ENCODE measurements at regions not wholly inside any gene's neighbourhood (a gene's known extent, or its start where the extent isn't known, plus 50 kb on each side); places are given as distances from the start of the nearest gene placed in this dataset.

DNA sequence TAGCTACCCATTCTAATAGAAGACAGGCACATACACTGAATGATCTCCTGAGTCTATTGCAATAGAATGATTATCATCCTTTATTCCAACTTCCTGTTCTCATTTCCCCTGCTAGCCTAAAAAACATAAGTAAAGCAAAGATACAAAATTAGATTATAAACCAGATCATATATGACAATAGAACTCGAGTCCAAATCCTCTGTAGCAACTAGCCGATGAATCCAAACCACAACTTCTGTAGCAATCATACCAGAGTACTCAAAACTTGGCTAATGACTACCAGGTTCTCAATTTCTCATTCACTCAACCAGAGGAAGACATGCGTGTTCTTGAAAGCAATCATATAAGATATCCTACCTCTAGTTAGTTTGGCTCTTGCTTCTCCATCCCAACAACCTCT lies 622.1 kb downstream of the PSAT1 start:
- no peak overlapping the region for H3K27ac ChIP-seq (ENCODE audit: low read depth, low read length)
- H3K9me3 ChIP-seq (ENCODE audit: control insufficient read depth, insufficient read depth, low read length) = peaks cover 9% of the 10 kb centered on the region
- TF ChIP-seq, protein P1, sequence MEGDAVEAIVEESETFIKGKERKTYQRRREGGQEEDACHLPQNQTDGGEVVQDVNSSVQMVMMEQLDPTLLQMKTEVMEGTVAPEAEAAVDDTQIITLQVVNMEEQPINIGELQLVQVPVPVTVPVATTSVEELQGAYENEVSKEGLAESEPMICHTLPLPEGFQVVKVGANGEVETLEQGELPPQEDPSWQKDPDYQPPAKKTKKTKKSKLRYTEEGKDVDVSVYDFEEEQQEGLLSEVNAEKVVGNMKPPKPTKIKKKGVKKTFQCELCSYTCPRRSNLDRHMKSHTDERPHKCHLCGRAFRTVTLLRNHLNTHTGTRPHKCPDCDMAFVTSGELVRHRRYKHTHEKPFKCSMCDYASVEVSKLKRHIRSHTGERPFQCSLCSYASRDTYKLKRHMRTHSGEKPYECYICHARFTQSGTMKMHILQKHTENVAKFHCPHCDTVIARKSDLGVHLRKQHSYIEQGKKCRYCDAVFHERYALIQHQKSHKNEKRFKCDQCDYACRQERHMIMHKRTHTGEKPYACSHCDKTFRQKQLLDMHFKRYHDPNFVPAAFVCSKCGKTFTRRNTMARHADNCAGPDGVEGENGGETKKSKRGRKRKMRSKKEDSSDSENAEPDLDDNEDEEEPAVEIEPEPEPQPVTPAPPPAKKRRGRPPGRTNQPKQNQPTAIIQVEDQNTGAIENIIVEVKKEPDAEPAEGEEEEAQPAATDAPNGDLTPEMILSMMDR (IDR thresholded peaks at IDR 0.05; ENCODE audit: low read depth, low read length) = no peak
- DNase-seq (ENCODE audit: low read depth, low spot score) = no peak
- ChIA-PET POLR2A (no interaction called here), CTCF (no interaction called here)
- H3K4me3 ChIP-seq (ENCODE audit: low read depth, low read length) = no peak overlapping the region
- no peaks in the 10 kb centered on the region for H3K27me3 ChIP-seq (ENCODE audit: control insufficient read depth, insufficient read depth, low read length)

DNA sequence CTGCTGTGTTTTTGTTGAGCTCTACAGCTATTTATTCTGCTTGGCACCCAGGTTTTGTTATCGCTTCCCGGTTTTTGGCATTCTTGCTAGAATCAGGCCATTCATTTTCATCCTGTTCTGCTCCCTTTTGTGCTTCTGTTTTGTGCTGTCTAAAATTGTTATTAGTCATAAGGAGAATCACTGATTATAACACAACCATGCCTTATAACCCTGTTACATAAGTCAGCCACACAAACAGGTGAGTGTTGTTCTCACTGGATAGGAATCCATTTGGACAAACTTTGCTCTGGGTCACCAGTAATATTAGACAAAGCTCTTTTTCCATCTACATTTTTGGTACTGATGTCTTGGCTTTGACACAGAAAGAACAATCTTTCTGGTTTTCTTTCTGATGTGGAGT lies 622.8 kb downstream of the PSAT1 start:
- Histone ChIP-seq H3K27me3 (ENCODE audit: control insufficient read depth, insufficient read depth, low read length) (no peaks in the 10 kb centered on the region), H3K4me3 (ENCODE audit: low read depth, low read length) (no peak overlapping the region), H3K27ac (ENCODE audit: low read depth, low read length) (no peak overlapping the region), H3K9me3 (ENCODE audit: control insufficient read depth, insufficient read depth, low read length) (peaks cover 9% of the 10 kb centered on the region)
- TF ChIP-seq, protein P1 (IDR thresholded peaks at IDR 0.05; ENCODE audit: low read depth, low read length) = no peak
- CTCF ChIA-PET = no interaction called here
- DNase-seq (ENCODE audit: low read depth, low spot score) = no peak
- POLR2A ChIA-PET = no interaction called here

- TF ChIP-seq, protein P1 (IDR thresholded peaks at IDR 0.05; ENCODE audit: low read depth, low read length) = no peak
- DNase-seq (ENCODE audit: low read depth, low spot score) = no peak
- ChIA-PET CTCF (no interaction called here), POLR2A (no interaction called here)
- peaks cover 9% of the 10 kb centered on the region for H3K9me3 ChIP-seq (ENCODE audit: control insufficient read depth, insufficient read depth, low read length)
- no peaks in the 10 kb centered on the region for H3K27me3 ChIP-seq (ENCODE audit: control insufficient read depth, insufficient read depth, low read length)
- H3K27ac ChIP-seq (ENCODE audit: low read depth, low read length) = no peak overlapping the region
- no peak overlapping the region for H3K4me3 ChIP-seq (ENCODE audit: low read depth, low read length)
Measured at GRCh38 chr9:78921341-78921740, 624.4 kb downstream of the PSAT1 start.

DNA sequence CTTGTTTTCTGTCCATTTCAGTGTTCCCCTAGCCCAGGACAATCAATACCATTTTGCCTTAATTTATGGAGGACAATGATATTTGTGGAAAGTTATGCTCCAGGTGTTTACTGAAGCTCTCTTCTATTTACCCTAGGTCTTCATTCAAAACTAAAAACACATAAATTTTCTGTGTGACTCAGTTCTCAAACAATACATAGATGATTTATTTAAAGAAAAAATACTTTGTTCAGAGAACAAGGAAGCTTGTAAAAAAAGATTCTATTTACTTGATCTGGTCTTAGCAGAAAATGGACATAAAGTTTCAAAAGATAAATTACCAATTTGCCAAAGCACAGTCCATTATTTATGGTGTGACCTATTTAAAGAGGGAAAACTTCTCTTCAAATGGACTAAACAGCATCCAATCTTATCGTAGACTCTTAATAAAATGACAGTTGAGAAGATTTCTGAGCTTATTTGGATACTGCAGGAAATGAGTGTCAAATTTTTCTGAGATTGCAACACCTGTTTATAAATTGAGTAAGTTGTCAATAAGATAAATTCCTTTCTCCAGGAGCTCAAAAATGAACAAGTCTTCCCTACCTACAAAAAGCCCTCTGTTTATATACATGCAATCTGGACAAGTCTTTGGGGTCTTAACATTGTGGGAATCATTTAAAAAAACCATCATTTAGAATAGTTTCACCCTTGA lies 627.2 kb downstream of the PSAT1 start:
- DNase-seq (ENCODE audit: low read depth, low spot score) = no peak
- Histone ChIP-seq H3K4me3 (ENCODE audit: low read depth, low read length) (no peak overlapping the region), H3K9me3 (ENCODE audit: control insufficient read depth, insufficient read depth, low read length) (no peaks in the 10 kb centered on the region), H3K27me3 (ENCODE audit: control insufficient read depth, insufficient read depth, low read length) (no peaks in the 10 kb centered on the region), H3K27ac (ENCODE audit: low read depth, low read length) (no peak overlapping the region)
- POLR2A ChIA-PET = no interaction called here
- CTCF ChIA-PET = interaction anchor here (0.8 kb wide), 1 partner anchor 285 kb away, joined by 3 read pairs; no protein-coding TSS in a partner anchor
- TF ChIP-seq, protein P1 (IDR thresholded peaks at IDR 0.05; ENCODE audit: low read depth, low read length) = no peak

DNA sequence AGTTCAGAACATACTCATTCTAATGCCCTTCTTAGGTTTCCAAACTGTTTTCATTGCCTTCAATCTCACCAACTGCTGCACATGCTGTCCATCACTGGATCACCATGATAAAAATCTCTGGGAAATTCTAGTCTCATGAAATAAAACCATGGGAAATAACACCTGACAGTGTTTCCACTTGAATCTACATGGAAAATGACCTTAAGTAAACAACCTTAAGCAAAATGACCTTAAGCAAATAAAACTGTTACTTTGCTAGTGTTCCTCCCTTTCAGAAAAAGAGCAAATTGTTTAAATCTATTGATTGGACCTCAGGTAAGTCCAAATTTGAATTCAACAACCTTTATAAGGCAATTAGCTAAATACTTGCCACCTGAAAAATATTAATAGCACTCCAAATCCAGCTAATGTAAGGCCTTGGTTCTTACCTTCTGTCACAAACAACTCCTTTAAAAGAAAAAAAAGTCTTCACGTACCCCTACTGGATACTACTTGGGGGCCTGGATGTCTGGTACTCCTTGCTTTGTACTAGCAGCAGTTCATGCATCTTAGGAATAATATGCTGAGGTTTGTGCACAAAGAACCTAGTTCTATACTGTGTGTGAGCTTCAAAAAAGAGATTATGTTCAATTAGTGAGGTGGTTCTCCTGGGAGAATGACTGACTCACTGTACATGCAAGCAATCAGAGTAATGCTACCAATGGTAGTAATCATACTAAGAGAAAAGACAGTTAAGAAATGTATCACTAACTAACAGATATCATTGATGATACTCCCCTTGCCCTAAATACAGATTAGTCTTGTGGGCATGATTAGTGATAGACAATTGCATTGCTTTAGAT lies 630.4 kb downstream of the PSAT1 start:
- no peak overlapping the region for H3K27ac ChIP-seq (ENCODE audit: low read depth, low read length)
- ChIA-PET POLR2A (no interaction called here), CTCF (no interaction called here)
- TF ChIP-seq, protein P1 (IDR thresholded peaks at IDR 0.05; ENCODE audit: low read depth, low read length) = no peak
- H3K4me3 ChIP-seq (ENCODE audit: low read depth, low read length) = no peak overlapping the region
- no peaks in the 10 kb centered on the region for H3K27me3 ChIP-seq (ENCODE audit: control insufficient read depth, insufficient read depth, low read length)
- no peak for DNase-seq (ENCODE audit: low read depth, low spot score)
- no peaks in the 10 kb centered on the region for H3K9me3 ChIP-seq (ENCODE audit: control insufficient read depth, insufficient read depth, low read length)
